ENCODE measurements at regions not wholly inside any gene's neighbourhood (a gene's known extent, or its start where the extent isn't known, plus 50 kb on each side); places are given as distances from the start of the nearest gene placed in this dataset.

- H3K27me3 Mint-ChIP-seq (ENCODE audit: insufficient read depth): peaks cover 6% of the 10 kb centered on the region
- H3K4me1 Mint-ChIP-seq (ENCODE audit: low read depth): peaks cover 6% of the 10 kb centered on the region
- no peak for DNase-seq
- no peak overlapping the region for H3K27ac Mint-ChIP-seq
- no peak for TF ChIP-seq CTCF (IDR thresholded peaks at IDR 0.05)
- H3K36me3 Mint-ChIP-seq (ENCODE audit: low read depth): no peaks in the 10 kb centered on the region
- H3K4me3 Mint-ChIP-seq: no peak overlapping the region
- no peaks in the 10 kb centered on the region for H3K9me3 Mint-ChIP-seq
Observed at GRCh38 chr10:71902351-71902750, 51.3 kb upstream of the PSAP start.

Data from HFFc6 (cell line).